OCI-LY1 (cell line): ENCODE measurements at regions not wholly inside any gene's neighbourhood (a gene's known extent, or its start where the extent isn't known, plus 50 kb on each side); places are given as distances from the start of the nearest gene placed in this dataset.

Source experiments
- EZH2 ChIP-seq: fragments of 200-600 bp; sonication (generic), shearing (Covaris generic); IDR thresholded peaks from 2 replicates; pipeline ENCODE4 v1.8.0; 2017; ENCODE audit warnings: borderline replicate concordance, mixed run types, mild to moderate bottlenecking, antibody characterized with exemption, low read length, moderate library complexity, mixed read lengths
- TF ChIP-seq, protein P1 (sequence below): fragments of 200-600 bp; sonication (generic), shearing (Covaris generic); IDR thresholded peaks from 2 replicates; pipeline ENCODE4 v1.5.1; 2017; ENCODE audit warnings: mild to moderate bottlenecking, antibody characterized with exemption, low read length, moderate library complexity, mixed read lengths

- TF ChIP-seq, protein P1, sequence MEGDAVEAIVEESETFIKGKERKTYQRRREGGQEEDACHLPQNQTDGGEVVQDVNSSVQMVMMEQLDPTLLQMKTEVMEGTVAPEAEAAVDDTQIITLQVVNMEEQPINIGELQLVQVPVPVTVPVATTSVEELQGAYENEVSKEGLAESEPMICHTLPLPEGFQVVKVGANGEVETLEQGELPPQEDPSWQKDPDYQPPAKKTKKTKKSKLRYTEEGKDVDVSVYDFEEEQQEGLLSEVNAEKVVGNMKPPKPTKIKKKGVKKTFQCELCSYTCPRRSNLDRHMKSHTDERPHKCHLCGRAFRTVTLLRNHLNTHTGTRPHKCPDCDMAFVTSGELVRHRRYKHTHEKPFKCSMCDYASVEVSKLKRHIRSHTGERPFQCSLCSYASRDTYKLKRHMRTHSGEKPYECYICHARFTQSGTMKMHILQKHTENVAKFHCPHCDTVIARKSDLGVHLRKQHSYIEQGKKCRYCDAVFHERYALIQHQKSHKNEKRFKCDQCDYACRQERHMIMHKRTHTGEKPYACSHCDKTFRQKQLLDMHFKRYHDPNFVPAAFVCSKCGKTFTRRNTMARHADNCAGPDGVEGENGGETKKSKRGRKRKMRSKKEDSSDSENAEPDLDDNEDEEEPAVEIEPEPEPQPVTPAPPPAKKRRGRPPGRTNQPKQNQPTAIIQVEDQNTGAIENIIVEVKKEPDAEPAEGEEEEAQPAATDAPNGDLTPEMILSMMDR: no peak
- TF ChIP-seq EZH2: no peak
Measured at GRCh38 chr16:80034948-80035663, 434.6 kb upstream of the MAF start.
